GM21717 (cell line): ENCODE measurements at regions not wholly inside any gene's neighbourhood (a gene's known extent, or its start where the extent isn't known, plus 50 kb on each side); places are given as distances from the start of the nearest gene placed in this dataset.
"Not testable (repeated sequence)": the region's sequence is repeated elsewhere in the genome, so short reads cannot be mapped to it uniquely, and the experiment has no call there.

Experiments
- ATAC-seq: cut with Tn5 transposase; IDR thresholded peaks from one replicate; pipeline ENCODE4 v1.9.1; 2021; ENCODE audit warnings: mild to moderate bottlenecking, moderate library complexity; ENCODE audit not compliant: unreplicated experiment

DNA sequence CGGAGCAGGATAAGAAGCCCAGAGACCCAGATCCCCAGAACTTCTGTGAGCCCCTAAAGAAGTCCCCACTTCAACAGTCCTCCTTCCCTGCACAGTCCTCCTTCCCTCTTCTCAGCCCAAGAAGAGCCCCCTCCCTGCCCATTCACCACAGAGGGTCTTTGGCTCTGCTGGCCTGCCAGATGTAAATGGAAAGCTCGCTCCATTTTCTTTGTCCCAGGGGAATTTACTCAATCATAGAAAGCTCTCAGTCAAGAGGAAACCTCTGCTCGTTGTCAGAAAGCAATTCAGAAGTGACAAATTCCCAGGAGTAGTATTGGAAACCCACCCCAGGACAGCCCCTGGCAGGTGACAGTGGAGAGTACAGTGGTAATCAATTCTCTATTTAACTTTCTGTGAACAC lies 105.5 kb upstream of the SMAD3 start:
- ATAC-seq: no peak

- ATAC-seq: no peak
These were observed 104.9 kb upstream of the SMAD3 start for GRCh38 chr15:66960519-66960918.

- no peak for ATAC-seq
These were observed 104.0 kb upstream of the SMAD3 start for GRCh38 chr15:66961407-66961884.

- ATAC-seq: no peak
These were observed 103.5 kb upstream of the SMAD3 start for GRCh38 chr15:66961901-66962300.

GRCh38 chr15:66962522-66962921 lies 102.9 kb upstream of the SMAD3 start:
- ATAC-seq: no peak

DNA sequence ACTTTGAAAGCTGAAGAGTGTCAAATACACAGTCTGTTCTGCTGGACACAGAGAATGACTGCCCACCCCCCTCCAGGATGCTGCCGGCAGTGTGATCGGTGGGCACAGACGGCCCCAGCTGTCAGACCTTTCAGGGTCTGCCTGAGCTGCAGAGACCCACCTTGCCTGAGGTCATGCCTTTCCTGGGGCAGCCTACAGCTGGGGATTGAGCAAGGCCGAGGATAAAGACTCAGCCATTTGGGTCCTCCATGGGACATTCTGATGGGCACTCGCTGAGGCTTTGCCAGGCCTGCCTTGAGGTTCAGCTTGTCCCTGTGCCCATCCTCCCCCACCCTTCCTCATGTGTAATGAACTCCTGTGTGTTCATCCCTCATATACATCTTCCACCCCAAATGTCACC lies 102.3 kb upstream of the SMAD3 start:
- no peak for ATAC-seq

GRCh38 chr15:66963710-66964109 lies 101.7 kb upstream of the SMAD3 start:
- no peak for ATAC-seq

GRCh38 chr15:66964111-66964738 lies 101.2 kb upstream of the SMAD3 start:
- ATAC-seq: no peak

- no peak for ATAC-seq
These were observed 100.6 kb upstream of the SMAD3 start for GRCh38 chr15:66964791-66965190.

GRCh38 chr15:66965201-66965900 lies 100.1 kb upstream of the SMAD3 start:
- ATAC-seq: no peak

- ATAC-seq: no peak
These were observed 99.1 kb upstream of the SMAD3 start for GRCh38 chr15:66966256-66966655.

DNA sequence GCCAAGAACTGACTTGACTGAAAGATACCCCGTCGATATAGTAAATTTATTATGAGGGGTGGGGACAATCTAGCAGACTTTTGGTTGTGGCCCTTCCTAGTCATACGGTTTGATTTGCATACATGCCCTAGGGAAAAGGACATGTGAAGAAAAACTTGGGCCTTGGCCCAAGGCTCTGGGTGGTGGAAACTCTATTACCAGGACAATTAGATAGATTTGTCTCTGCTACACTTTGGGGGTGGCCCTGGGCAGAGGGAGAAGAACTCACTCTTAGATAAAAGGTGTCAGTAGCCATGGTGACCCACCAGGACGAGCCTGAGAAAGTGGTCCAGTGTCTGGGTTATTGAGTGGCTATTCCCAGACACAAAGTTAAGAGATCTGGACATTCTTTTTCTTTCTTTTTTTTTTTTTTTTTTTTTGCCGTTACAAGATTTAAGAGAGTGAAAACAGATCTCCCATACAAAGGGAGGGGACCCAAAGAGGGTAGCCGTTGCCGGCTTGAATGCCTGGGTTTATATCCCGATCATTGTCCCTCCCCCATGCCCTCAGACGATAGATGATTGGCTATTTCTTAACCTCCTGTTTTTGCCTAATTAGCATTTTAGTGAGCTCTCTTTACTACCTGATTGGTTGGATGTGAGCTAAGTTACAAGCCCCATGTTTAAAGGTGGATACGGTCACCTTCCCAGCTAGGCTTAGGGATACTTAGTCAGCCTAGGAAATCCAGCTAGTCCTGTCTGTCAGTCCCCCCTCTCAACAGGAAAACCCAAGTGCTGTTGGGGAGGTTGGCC lies 96.4 kb upstream of the SMAD3 start:
- no peak for ATAC-seq

DNA sequence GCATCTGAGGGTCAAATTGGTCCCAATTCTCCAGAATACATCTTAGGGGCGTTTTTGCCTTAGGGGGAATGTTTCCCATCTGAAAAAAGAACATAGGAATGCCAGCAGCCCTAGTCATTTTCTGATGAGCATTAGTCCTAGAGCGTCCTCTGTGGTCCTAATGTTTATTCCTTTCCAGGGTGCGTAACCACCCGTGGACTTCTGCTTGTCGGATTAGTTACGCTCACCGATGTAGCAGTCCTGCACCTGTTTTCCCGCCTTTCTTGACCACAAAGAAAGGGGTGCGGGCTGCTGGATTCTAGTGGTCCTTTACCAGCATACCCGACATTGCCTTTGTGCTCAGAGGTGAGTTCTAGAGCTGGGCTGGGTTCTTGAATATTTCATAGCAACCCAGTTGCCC lies 91.3 kb upstream of the SMAD3 start:
- ATAC-seq: not testable (repeated sequence)

DNA sequence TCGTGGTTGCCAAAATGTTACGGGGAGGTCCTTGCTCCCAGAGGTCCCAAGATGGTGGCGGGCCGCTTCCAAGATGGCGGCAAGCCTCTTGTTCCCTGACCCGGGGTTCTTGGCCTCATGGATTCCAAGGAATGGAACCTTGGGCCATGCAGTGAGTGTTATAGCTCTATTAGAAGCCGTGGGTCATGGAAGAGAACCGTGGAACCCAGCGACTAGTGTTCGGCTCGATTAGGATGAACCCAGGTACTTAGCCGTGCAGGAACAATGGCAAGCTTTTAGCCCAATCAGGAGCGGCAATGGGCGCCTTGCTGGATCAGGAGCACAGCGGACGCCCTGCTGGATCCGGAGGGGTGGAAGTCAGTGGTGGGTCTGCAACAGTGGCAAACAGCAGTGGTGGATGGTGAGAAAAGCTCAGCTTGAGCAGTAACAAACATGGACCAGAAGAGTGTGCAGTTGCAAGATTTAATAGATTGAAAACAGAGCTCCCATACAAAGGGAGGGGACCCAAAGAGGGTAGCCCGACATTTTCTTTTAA lies 89.2 kb upstream of the SMAD3 start:
- not testable (repeated sequence) for ATAC-seq

- ATAC-seq: not testable (repeated sequence)
These were observed 85.1 kb upstream of the SMAD3 start for GRCh38 chr15:66980326-66980725.

GRCh38 chr15:66981771-66982170 lies 83.6 kb upstream of the SMAD3 start:
- no peak for ATAC-seq

GRCh38 chr15:66982250-66982649 lies 83.2 kb upstream of the SMAD3 start:
- ATAC-seq: no peak

DNA sequence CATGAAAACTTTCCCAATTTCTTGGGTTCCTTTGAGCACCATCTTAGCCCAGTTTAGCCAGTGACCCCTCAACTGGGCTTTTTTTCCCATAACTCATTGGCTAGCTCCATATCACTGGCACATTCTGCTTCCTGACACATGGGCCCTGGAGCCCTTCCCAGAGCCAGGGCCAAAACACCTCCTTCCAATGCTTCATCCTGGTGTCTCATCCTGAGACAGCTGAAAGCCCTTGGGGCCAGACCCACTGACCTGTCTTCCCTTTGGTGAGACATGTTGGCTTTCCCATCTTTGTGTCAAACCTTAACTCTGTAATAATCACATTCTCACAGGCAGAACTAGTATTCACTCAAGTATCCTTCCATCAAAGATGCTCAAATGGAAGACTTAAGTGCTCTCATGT lies 82.6 kb upstream of the SMAD3 start:
- ATAC-seq: no peak

- no peak for ATAC-seq
These were observed 79.7 kb upstream of the SMAD3 start for GRCh38 chr15:66985653-66986052.

- ATAC-seq: no peak
These were observed 78.5 kb upstream of the SMAD3 start for GRCh38 chr15:66986951-66987350.

DNA sequence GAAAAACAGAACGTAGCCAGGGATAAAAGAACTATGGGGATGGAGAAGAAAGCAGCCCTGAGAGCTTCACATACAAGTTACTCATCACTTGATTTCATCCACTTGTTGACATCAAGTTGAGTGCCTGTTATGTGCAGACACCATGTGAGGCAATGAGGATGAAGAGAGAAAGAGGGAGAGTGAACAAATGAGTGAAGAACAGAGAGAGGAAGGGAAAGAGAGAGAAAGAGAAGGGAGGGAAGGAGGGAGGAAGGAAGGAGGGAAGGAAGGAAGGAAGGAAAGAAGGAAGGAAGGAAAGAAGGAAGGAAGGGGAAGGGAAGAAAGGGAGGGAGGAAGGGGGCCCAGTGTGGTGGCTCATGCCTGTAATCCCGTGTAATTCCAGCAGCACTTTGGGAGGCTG lies 72.3 kb upstream of the SMAD3 start:
- ATAC-seq: no peak
